ENCODE measurements at regions not wholly inside any gene's neighbourhood (a gene's known extent, or its start where the extent isn't known, plus 50 kb on each side); places are given as distances from the start of the nearest gene placed in this dataset.

DNA sequence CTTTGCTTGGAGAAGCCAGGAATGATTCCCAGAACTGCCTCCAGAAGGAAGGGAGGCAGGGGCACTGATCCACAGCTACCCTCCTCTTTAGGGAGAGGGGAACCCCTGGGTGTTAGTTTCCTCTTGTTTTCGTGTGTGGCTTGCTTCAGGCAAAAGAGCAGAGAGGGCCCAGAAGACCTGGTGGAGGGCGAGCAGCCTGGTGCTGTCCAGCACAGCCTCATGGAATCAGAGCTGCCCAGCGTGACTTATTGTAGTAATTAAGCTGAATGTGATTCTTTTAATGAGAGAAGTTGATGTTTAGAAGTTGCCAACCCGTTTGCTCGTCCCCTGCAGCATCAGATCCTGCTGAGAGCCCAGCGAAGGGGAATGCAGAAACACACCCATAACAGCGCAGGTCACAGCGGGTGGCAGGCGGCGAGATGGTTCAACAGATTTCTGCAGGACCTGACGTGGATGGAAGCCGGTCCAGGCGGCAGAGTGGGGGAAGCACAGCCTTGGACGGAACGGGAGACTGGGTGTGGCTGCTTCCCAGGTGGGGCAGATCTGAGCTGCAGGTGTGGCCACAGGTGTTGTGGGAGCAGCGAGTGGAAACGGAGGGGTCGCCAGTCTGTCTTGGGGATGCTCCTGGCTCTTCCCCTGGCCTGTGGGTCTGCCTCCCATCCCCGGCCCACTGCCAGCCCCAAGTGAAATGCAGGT is 53.7 kb upstream of the SHH start:
- H3K9ac ChIP-seq, result no peak overlapping the region
- TF ChIP-seq EZH2 (IDR thresholded peaks at IDR 0.05; ENCODE audit: insufficient read depth, poor library complexity, severe bottlenecking) (no peak), EZH2phosphoT487 (IDR thresholded peaks at IDR 0.05; ENCODE audit: insufficient read depth, low read depth) (no peak)
- no peak overlapping the region for H3K4me3 ChIP-seq
- H3K27ac ChIP-seq, result no peak overlapping the region
- no peaks in the 10 kb centered on the region for H3K36me3 ChIP-seq (ENCODE audit: low read depth)
- H3K9me3 ChIP-seq (ENCODE audit: low read depth), result no peaks in the 10 kb centered on the region
- no peak overlapping the region for H3K4me2 ChIP-seq (ENCODE audit: unreplicated experiment)
- no peak overlapping the region for H2AFZ ChIP-seq
- no peak for DNase-seq
- no peaks in the 10 kb centered on the region for H3K4me1 ChIP-seq (ENCODE audit: insufficient read depth)
- in situ Hi-C loops (cut with MboI), result no loop called here
- H3F3A ChIP-seq (ENCODE audit: insufficient read depth), result no peaks in the 10 kb centered on the region
- no peaks in the 10 kb centered on the region for H3K9me2 ChIP-seq (ENCODE audit: insufficient read depth)
- H3K79me2 ChIP-seq (ENCODE audit: insufficient read depth), result no peaks in the 10 kb centered on the region
- no peaks in the 10 kb centered on the region for H3K27me3 ChIP-seq (replicated peaks; ENCODE audit: insufficient read depth)
- 28 to 30% methylated on average over 19 of the region's 19 CpGs for WGBS, 2 experiments (ENCODE audit: low coverage in 1 of 2, low lambda C conversion rate in 2 of 2, missing lambda C conversion rate in 2 of 2)
- H4K20me1 ChIP-seq (ENCODE audit: insufficient read depth), result no peaks in the 10 kb centered on the region

DNA sequence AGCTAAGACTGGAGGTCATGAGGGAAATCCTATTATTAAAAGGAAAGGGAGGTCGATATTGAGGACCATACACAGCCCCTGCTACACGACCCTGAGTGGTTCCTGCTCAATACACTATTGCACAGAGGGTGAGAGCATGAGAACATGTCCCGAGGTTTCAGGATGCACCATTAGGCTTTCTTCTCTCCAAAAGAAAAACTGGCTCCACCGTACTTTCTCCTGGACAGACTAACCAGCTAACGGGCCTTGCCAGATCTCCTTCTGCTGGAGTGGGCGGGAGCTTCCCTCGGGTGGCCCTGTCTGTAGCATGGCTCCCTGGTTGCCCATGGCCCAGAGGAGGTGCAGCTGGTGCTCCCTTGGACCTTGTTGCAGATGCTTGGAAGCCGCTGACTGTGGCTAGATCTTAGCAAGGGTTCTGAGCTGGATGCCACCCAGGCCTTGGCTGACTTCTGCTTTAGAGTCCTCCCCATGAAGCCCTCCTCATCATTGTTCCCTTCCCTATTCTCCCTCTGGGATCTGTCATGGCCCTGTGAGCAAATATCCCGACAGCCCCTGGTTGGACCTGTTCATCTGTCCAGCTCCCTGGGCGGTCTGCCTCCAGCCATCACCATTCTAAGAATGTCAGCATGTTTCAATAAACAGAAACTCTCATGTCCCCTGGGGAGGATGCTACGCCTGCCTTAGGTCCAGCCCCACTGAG is 52.9 kb upstream of the SHH start:
- no peaks in the 10 kb centered on the region for H3K36me3 ChIP-seq (ENCODE audit: low read depth)
- no peak overlapping the region for H3K27ac ChIP-seq
- no peaks in the 10 kb centered on the region for H3K79me2 ChIP-seq (ENCODE audit: insufficient read depth)
- H3K4me2 ChIP-seq (ENCODE audit: unreplicated experiment), result no peak overlapping the region
- no peaks in the 10 kb centered on the region for H3K27me3 ChIP-seq (replicated peaks; ENCODE audit: insufficient read depth)
- no peak overlapping the region for H2AFZ ChIP-seq
- TF ChIP-seq EZH2phosphoT487 (IDR thresholded peaks at IDR 0.05; ENCODE audit: insufficient read depth, low read depth) (no peak), EZH2 (IDR thresholded peaks at IDR 0.05; ENCODE audit: insufficient read depth, poor library complexity, severe bottlenecking) (no peak)
- H3K4me1 ChIP-seq (ENCODE audit: insufficient read depth), result no peaks in the 10 kb centered on the region
- no peak for DNase-seq
- no peak overlapping the region for H3K4me3 ChIP-seq
- no peak overlapping the region for H3K9ac ChIP-seq
- H4K20me1 ChIP-seq (ENCODE audit: insufficient read depth), result no peaks in the 10 kb centered on the region
- no peaks in the 10 kb centered on the region for H3K9me3 ChIP-seq (ENCODE audit: low read depth)
- H3F3A ChIP-seq (ENCODE audit: insufficient read depth), result no peaks in the 10 kb centered on the region
- in situ Hi-C loops (cut with MboI), result no loop called here
- 8 to 12% methylated on average over 11 of the region's 11 CpGs for WGBS, 2 experiments (ENCODE audit: low coverage in 1 of 2, low lambda C conversion rate in 2 of 2, missing lambda C conversion rate in 2 of 2)
- no peaks in the 10 kb centered on the region for H3K9me2 ChIP-seq (ENCODE audit: insufficient read depth)

DNA sequence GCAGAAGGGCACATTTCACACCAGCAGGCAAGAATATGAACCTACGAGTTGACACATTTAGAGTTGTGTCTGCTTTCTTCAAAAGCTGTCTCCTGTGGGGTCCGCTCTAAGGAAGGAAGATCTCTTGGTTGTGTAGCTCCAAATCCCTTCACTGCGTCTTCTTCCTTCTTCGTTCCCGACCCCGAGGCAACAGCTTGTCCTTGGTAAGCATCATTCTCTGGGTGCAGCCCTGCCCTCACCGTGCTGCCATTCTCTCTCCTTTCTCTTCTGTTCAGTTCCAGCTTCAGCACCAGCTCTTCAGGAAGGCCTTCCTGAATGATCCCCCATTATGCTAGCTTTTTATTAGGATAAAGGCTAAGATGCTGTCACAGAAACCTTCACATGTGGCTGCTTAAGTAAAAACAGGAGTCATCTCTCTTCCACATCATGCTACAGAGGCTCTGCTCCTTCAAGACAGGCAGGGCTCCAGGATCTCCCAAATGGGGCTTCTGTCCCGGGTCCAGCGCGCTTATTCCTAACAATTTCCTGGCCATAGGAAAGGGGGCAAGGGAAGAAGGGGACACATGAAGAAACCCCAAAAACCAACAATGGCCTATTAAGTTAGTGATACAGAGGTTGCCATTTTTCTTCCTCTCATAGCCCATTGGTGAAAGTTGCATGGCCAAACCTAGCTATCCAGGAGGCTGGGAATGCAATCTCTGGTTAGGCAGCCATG is 52.2 kb upstream of the SHH start:
- Histone ChIP-seq H3K4me1 (ENCODE audit: insufficient read depth) (no peaks in the 10 kb centered on the region), H3K27ac (no peak overlapping the region), H3K36me3 (ENCODE audit: low read depth) (no peaks in the 10 kb centered on the region), H3K4me3 (no peak overlapping the region), H3K9ac (no peak overlapping the region), H4K20me1 (ENCODE audit: insufficient read depth) (no peaks in the 10 kb centered on the region), H3K79me2 (ENCODE audit: insufficient read depth) (no peaks in the 10 kb centered on the region), H3K27me3 (replicated peaks; ENCODE audit: insufficient read depth) (no peaks in the 10 kb centered on the region), H3K9me2 (ENCODE audit: insufficient read depth) (no peaks in the 10 kb centered on the region), H3K9me3 (ENCODE audit: low read depth) (no peaks in the 10 kb centered on the region), H3K4me2 (ENCODE audit: unreplicated experiment) (no peak overlapping the region), H3F3A (ENCODE audit: insufficient read depth) (no peaks in the 10 kb centered on the region), H2AFZ (no peak overlapping the region)
- DNase-seq, result no peak
- TF ChIP-seq EZH2 (IDR thresholded peaks at IDR 0.05; ENCODE audit: insufficient read depth, poor library complexity, severe bottlenecking) (no peak), EZH2phosphoT487 (IDR thresholded peaks at IDR 0.05; ENCODE audit: insufficient read depth, low read depth) (no peak)
- in situ Hi-C loops (cut with MboI), result no loop called here
- 31 to 37% methylated on average over 10 of the region's 10 CpGs for whole genome bisulfite sequencing, 2 experiments (ENCODE audit: low coverage in 1 of 2, low lambda C conversion rate in 2 of 2, missing lambda C conversion rate in 2 of 2)

DNA sequence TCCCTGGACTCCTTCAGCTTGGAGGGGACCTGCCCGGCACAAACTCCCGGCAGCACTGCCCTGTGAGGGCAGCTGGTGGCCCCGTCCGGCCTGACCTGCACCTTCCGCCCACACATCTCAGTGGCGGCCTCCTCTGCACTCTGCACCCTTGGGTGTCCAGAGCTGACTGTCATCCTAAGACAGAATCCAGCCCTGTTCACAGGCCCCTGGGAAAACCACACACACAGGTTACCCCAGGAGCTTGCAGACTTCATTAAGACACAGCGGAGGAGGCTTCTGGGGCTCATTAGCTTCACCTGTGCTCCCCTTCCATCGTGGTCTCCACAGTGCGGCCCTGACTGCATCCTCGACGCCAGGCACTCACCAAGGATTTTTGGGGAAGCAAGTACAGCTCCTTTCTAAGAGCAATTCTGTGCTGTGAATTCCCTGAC is 51.5 kb upstream of the SHH start:
- Histone ChIP-seq H3K27ac (no peak overlapping the region), H3K9me3 (ENCODE audit: low read depth) (no peaks in the 10 kb centered on the region), H3K27me3 (replicated peaks; ENCODE audit: insufficient read depth) (no peaks in the 10 kb centered on the region), H2AFZ (no peak overlapping the region), H3K79me2 (ENCODE audit: insufficient read depth) (no peaks in the 10 kb centered on the region), H3K9ac (no peak overlapping the region), H3K36me3 (ENCODE audit: low read depth) (no peaks in the 10 kb centered on the region), H4K20me1 (ENCODE audit: insufficient read depth) (no peaks in the 10 kb centered on the region), H3K9me2 (ENCODE audit: insufficient read depth) (no peaks in the 10 kb centered on the region), H3K4me3 (no peak overlapping the region), H3K4me1 (ENCODE audit: insufficient read depth) (no peaks in the 10 kb centered on the region), H3K4me2 (ENCODE audit: unreplicated experiment) (no peak overlapping the region), H3F3A (ENCODE audit: insufficient read depth) (no peaks in the 10 kb centered on the region)
- DNase-seq, result no peak
- no peak for TF ChIP-seq EZH2phosphoT487 (IDR thresholded peaks at IDR 0.05; ENCODE audit: insufficient read depth, low read depth)
- no peak for TF ChIP-seq EZH2 (IDR thresholded peaks at IDR 0.05; ENCODE audit: insufficient read depth, poor library complexity, severe bottlenecking)
- WGBS, 2 experiments (ENCODE audit: low coverage in 1 of 2, low lambda C conversion rate in 2 of 2, missing lambda C conversion rate in 2 of 2), result 33 to 43% methylated on average over 11 of the region's 11 CpGs
- in situ Hi-C loops (cut with MboI), result no loop called here

Measured in GM23248 (cell line).